DMS53 (cell line): ENCODE measurements at regions not wholly inside any gene's neighbourhood (a gene's known extent, or its start where the extent isn't known, plus 50 kb on each side); places are given as distances from the start of the nearest gene placed in this dataset.
A peak's percentile ranks its signal among the peaks of the same experiment; 100 is the strongest.

Source experiments
- DNase-seq: peaks from one replicate; lab custom pipeline; 2025; lab: John Stamatoyannopoulos, UW

- no peak for DNase-seq
These were observed 193.3 kb downstream of the CD47 start for GRCh38 chr3:107897471-107898061.

- DNase-seq, result no peak
These were observed 195.8 kb downstream of the CD47 start for GRCh38 chr3:107894998-107895397.

GRCh38 chr3:107892955-107893624 is 197.7 kb downstream of the CD47 start:
- no peak for DNase-seq

- DNase-seq, result no peak
These were observed 205.9 kb downstream of the CD47 start for GRCh38 chr3:107884719-107885460.

DNA sequence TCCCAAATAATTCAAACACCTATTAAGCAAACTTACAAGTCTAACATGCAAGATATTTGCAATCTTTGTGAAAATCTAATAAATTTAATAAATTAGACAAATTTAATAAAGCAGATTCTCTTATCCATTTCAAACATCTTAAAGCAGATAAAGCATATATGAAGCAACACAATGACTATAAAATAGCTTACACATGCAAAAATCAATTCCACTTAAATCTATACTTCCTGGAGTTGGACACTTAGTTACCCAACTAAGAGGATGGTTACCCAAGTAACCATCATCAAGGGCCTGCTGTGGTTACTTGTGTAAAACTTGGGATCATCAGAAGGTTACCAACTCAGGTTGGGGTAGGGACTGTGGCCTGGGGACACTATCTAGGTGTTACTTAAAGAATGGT is 206.8 kb downstream of the CD47 start:
- no peak for DNase-seq

- DNase-seq, result no peak
These were observed 207.9 kb downstream of the CD47 start for GRCh38 chr3:107882881-107883280.

DNA sequence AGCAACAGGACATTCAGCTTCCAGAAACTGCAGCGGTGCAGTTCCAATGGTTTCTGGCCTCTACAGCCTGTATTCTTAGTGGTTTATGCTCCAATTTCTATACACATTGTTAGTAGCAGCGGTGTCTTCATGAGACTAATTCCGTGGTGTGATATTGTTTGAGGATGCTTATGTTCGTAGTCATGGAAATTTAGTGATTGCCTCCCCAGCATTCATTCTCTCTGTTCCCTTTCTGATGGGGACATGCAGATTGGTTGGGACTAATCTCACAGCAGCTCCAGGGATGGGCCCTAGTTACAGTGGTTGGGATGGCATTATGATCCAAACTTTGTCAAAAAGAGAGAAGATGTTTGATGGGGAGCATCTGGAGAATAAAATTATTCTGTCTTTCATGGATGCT is 208.6 kb downstream of the CD47 start:
- no peak for DNase-seq

- DNase-seq, result no peak
These were observed 209.3 kb downstream of the CD47 start for GRCh38 chr3:107881509-107881908.

- no peak for DNase-seq
These were observed 210.1 kb downstream of the CD47 start for GRCh38 chr3:107880702-107881101.

DNA sequence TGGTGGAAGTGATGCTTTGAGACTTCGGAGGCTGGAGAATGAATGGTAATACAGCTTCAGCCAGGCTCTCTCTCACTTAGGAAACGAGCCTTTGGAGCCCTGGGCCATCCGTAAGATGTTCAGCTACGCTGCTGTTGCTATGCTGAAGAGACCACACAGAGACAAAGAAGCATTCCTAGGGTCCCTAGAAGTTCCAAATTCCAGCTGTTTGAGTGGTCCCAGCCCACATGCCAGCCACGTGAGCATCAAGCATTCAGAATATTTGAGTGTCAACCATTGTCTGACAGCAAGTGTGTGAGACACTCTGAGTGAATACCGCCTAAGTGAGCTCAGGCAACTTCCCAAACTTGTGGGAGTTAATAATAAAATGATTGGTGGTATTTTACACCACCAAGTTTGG is 212.9 kb downstream of the CD47 start:
- no peak for DNase-seq

DNA sequence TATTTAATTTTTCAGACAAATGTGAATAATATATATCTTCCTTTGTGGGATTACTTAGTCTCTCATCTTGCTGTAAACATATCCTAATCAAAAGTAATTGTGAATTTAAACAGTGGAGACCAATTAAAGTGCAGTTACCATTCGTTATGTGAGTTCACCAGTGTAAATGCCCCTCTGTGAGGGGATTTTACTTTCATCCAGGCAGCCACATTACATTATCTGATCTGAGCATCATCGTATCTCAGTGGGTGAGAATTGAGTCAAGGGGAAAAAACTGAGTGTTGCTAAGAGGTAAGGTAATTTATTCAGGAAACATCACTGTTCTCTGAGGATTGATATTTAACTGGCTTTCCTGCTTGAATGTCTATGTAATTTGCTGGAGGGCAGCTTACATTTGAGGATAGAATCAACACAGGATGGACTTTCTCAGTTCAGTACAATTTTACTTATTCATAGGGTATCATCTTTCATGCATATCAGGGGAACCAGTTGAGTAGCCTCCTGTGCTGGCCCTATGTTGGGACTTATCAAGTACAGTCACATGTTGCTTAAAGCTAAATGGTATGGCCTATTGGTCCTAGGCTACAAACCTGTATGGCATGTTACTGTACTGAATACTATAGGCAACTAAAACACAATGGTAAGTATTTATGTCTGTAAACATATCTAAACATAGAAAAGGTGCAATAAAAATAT is 219.7 kb downstream of the CD47 start:
- peak; percentile 24 for DNase-seq

GRCh38 chr3:107870096-107870495 is 220.7 kb downstream of the CD47 start:
- no peak for DNase-seq

- peak; percentile 4 for DNase-seq
These were observed 222.4 kb downstream of the CD47 start for GRCh38 chr3:107868449-107868848.

- no peak for DNase-seq
These were observed 228.9 kb downstream of the CD47 start for GRCh38 chr3:107861904-107862303.

- no peak for DNase-seq
These were observed 229.4 kb downstream of the CD47 start for GRCh38 chr3:107861422-107861821.
